ENCODE measurements at regions not wholly inside any gene's neighbourhood (a gene's known extent, or its start where the extent isn't known, plus 50 kb on each side); places are given as distances from the start of the nearest gene placed in this dataset.

- H3K4me3 ChIP-seq (ENCODE audit: low read length), result no peak overlapping the region
- no peak for TF ChIP-seq CTCF (conservative IDR thresholded peaks at IDR 0.05; ENCODE audit: low read depth, low read length)
- no peak for DNase-seq (ENCODE audit: low read depth)
These were observed 83.6 kb downstream of the CCR1 start for GRCh38 chr3:46124216-46125177.

GRCh38 chr3:46123646-46124045 is 84.5 kb downstream of the CCR1 start:
- H3K4me3 ChIP-seq (ENCODE audit: low read length), result no peak overlapping the region
- no peak for DNase-seq (ENCODE audit: low read depth)
- no peak for TF ChIP-seq CTCF (conservative IDR thresholded peaks at IDR 0.05; ENCODE audit: low read depth, low read length)

GRCh38 chr3:46122091-46122490 is 86.0 kb downstream of the CCR1 start:
- no peak for TF ChIP-seq CTCF (conservative IDR thresholded peaks at IDR 0.05; ENCODE audit: low read depth, low read length)
- no peak for DNase-seq (ENCODE audit: low read depth)
- no peak overlapping the region for H3K4me3 ChIP-seq (ENCODE audit: low read length)

GRCh38 chr3:46120983-46121382 is 87.1 kb downstream of the CCR1 start:
- no peak for DNase-seq (ENCODE audit: low read depth)
- no peak overlapping the region for H3K4me3 ChIP-seq (ENCODE audit: low read length)
- no peak for TF ChIP-seq CTCF (conservative IDR thresholded peaks at IDR 0.05; ENCODE audit: low read depth, low read length)

- no peak for TF ChIP-seq CTCF (conservative IDR thresholded peaks at IDR 0.05; ENCODE audit: low read depth, low read length)
- DNase-seq (ENCODE audit: low read depth), result no peak
- no peak overlapping the region for H3K4me3 ChIP-seq (ENCODE audit: low read length)
These were observed 88.2 kb downstream of the CCR1 start for GRCh38 chr3:46119709-46120498.

- no peak for TF ChIP-seq CTCF (conservative IDR thresholded peaks at IDR 0.05; ENCODE audit: low read depth, low read length)
- no peak for DNase-seq (ENCODE audit: low read depth)
- no peak overlapping the region for H3K4me3 ChIP-seq (ENCODE audit: low read length)
These were observed 88.9 kb downstream of the CCR1 start for GRCh38 chr3:46119253-46119652.

Data from retinal pigment epithelial cell (primary cell).